ENCODE measurements at regions not wholly inside any gene's neighbourhood (a gene's known extent, or its start where the extent isn't known, plus 50 kb on each side); places are given as distances from the start of the nearest gene placed in this dataset.

- TF ChIP-seq POLR2A (IDR thresholded peaks at IDR 0.05) (no peak), CTCF (IDR thresholded peaks at IDR 0.05) (no peak), EP300 (IDR thresholded peaks at IDR 0.05) (no peak)
These were observed 844.1 kb downstream of the LTN1 start for GRCh38 chr21:28148400-28149064.
